GM12864 (cell line): ENCODE measurements at regions not wholly inside any gene's neighbourhood (a gene's known extent, or its start where the extent isn't known, plus 50 kb on each side); places are given as distances from the start of the nearest gene placed in this dataset.

Experiments used
- DNase-seq: peaks from one replicate; pipeline ENCODE4 v3.0.0-alpha.2; 2011; ENCODE audit warnings: low read depth
- H3K4me3 ChIP-seq: 2 replicates; pipeline ENCODE4 v1.5.1; 2011; ENCODE audit warnings: mild to moderate bottlenecking, low read depth, low read length, control low read depth
- CTCF ChIP-seq: IDR thresholded peaks from 2 replicates; pipeline ENCODE4 v1.5.1; 2011; ENCODE audit warnings: low read depth, mild to moderate bottlenecking, moderate library complexity, low read length, control low read depth, inconsistent platforms; ENCODE audit errors: missing control alignments

GRCh38 chr10:130489891-130490290 is 353.7 kb downstream of the GLRX3 start:
- no peak for DNase-seq
- TF ChIP-seq CTCF, result no peak
- no peak overlapping the region for H3K4me3 ChIP-seq

- TF ChIP-seq CTCF, result no peak
- no peak for DNase-seq
- H3K4me3 ChIP-seq, result no peak overlapping the region
Observed at GRCh38 chr10:130491011-130491692, 355.0 kb downstream of the GLRX3 start.

- DNase-seq, result no peak
- TF ChIP-seq CTCF, result no peak
- H3K4me3 ChIP-seq, result no peak overlapping the region
Observed at GRCh38 chr10:130491693-130492050, 355.5 kb downstream of the GLRX3 start.

GRCh38 chr10:130492266-130492934 is 356.2 kb downstream of the GLRX3 start:
- H3K4me3 ChIP-seq, result no peak overlapping the region
- no peak for DNase-seq
- no peak for TF ChIP-seq CTCF

GRCh38 chr10:130493021-130493420 is 356.8 kb downstream of the GLRX3 start:
- no peak for DNase-seq
- no peak overlapping the region for H3K4me3 ChIP-seq
- TF ChIP-seq CTCF, result no peak

GRCh38 chr10:130493446-130494145 is 357.4 kb downstream of the GLRX3 start:
- TF ChIP-seq CTCF, result no peak
- no peak for DNase-seq
- H3K4me3 ChIP-seq, result no peak overlapping the region
